ENCODE measurements at regions not wholly inside any gene's neighbourhood (a gene's known extent, or its start where the extent isn't known, plus 50 kb on each side); places are given as distances from the start of the nearest gene placed in this dataset.
"Not testable (repeated sequence)": the region's sequence is repeated elsewhere in the genome, so short reads cannot be mapped to it uniquely, and the experiment has no call there.

DNA sequence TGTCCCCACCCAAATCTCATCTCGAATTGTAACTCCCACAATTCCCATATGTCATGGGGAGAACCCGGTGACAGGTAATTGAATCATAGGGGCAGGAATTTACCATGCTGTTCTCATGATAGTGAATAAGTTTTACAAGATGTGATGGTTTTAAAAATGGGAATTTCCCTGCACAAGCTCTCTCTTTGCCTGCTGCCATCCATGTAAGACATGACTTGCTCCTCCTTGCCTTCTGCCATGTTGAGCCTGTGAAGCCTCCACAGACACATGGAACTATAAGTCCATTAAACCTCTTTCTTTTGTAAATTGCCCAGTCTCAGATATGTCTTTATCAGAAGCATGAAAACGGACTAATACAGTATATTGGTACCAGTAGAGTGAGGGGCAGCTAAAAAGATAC is 546.9 kb downstream of the ZNF385D start:
- H3K4me3 ChIP-seq (ENCODE audit: insufficient read depth, low read depth, low read length, poor library complexity, severe bottlenecking); H3K27ac ChIP-seq (ENCODE audit: insufficient read depth, low read length, poor library complexity, severe bottlenecking): not testable (repeated sequence)

GRCh38 chr3:21195203-21195602 is 555.8 kb downstream of the ZNF385D start:
- H3K9me3 ChIP-seq (ENCODE audit: control insufficient read depth, low read length): no peaks in the 10 kb centered on the region
- H3K27ac ChIP-seq (ENCODE audit: insufficient read depth, low read length, poor library complexity, severe bottlenecking): no peak overlapping the region
- H3K4me1 ChIP-seq (ENCODE audit: control insufficient read depth, insufficient read depth, low read length, poor library complexity, severe bottlenecking): no peaks in the 10 kb centered on the region
- no peak overlapping the region for H3K4me3 ChIP-seq (ENCODE audit: insufficient read depth, low read depth, low read length, poor library complexity, severe bottlenecking)
- H3K27me3 ChIP-seq (replicated peaks; ENCODE audit: control insufficient read depth, insufficient read depth, low read length, poor library complexity, severe bottlenecking): no peaks in the 10 kb centered on the region
- DNase-seq: no peak
- no peaks in the 10 kb centered on the region for H3K36me3 ChIP-seq (ENCODE audit: control insufficient read depth, insufficient read depth, low read length)

More for the DNA sequence above, 546.9 kb downstream of the ZNF385D start:
- not testable (repeated sequence) for H3K4me1 ChIP-seq (ENCODE audit: control insufficient read depth, insufficient read depth, low read length, poor library complexity, severe bottlenecking); H3K36me3 ChIP-seq (ENCODE audit: control insufficient read depth, insufficient read depth, low read length); H3K27me3 ChIP-seq (replicated peaks; ENCODE audit: control insufficient read depth, insufficient read depth, low read length, poor library complexity, severe bottlenecking); DNase-seq; H3K9me3 ChIP-seq (ENCODE audit: control insufficient read depth, low read length)

- not testable (repeated sequence) for H3K4me1 ChIP-seq (ENCODE audit: control insufficient read depth, insufficient read depth, low read length, poor library complexity, severe bottlenecking); H3K9me3 ChIP-seq (ENCODE audit: control insufficient read depth, low read length); H3K36me3 ChIP-seq (ENCODE audit: control insufficient read depth, insufficient read depth, low read length); DNase-seq; H3K27me3 ChIP-seq (replicated peaks; ENCODE audit: control insufficient read depth, insufficient read depth, low read length, poor library complexity, severe bottlenecking); H3K4me3 ChIP-seq (ENCODE audit: insufficient read depth, low read depth, low read length, poor library complexity, severe bottlenecking); H3K27ac ChIP-seq (ENCODE audit: insufficient read depth, low read length, poor library complexity, severe bottlenecking)
Measured at GRCh38 chr3:21194036-21194435, 557.0 kb downstream of the ZNF385D start.

GRCh38 chr3:21188459-21188858 is 562.6 kb downstream of the ZNF385D start:
- Histone ChIP-seq H3K4me3 (ENCODE audit: insufficient read depth, low read depth, low read length, poor library complexity, severe bottlenecking) (no peak overlapping the region), H3K36me3 (ENCODE audit: control insufficient read depth, insufficient read depth, low read length) (no peaks in the 10 kb centered on the region)

GRCh38 chr3:21185816-21186314 is 565.1 kb downstream of the ZNF385D start:
- H3K9me3 ChIP-seq (ENCODE audit: control insufficient read depth, low read length): no peaks in the 10 kb centered on the region
- no peaks in the 10 kb centered on the region for H3K4me1 ChIP-seq (ENCODE audit: control insufficient read depth, insufficient read depth, low read length, poor library complexity, severe bottlenecking)
- no peaks in the 10 kb centered on the region for H3K36me3 ChIP-seq (ENCODE audit: control insufficient read depth, insufficient read depth, low read length)
- H3K27me3 ChIP-seq (replicated peaks; ENCODE audit: control insufficient read depth, insufficient read depth, low read length, poor library complexity, severe bottlenecking): no peaks in the 10 kb centered on the region
- no peak for DNase-seq
- no peak overlapping the region for H3K27ac ChIP-seq (ENCODE audit: insufficient read depth, low read length, poor library complexity, severe bottlenecking)
- no peak overlapping the region for H3K4me3 ChIP-seq (ENCODE audit: insufficient read depth, low read depth, low read length, poor library complexity, severe bottlenecking)

More at GRCh38 chr3:21188459-21188858, 562.6 kb downstream of the ZNF385D start:
- no peaks in the 10 kb centered on the region for H3K4me1 ChIP-seq (ENCODE audit: control insufficient read depth, insufficient read depth, low read length, poor library complexity, severe bottlenecking)
- no peak for DNase-seq
- no peaks in the 10 kb centered on the region for H3K27me3 ChIP-seq (replicated peaks; ENCODE audit: control insufficient read depth, insufficient read depth, low read length, poor library complexity, severe bottlenecking)
- no peak overlapping the region for H3K27ac ChIP-seq (ENCODE audit: insufficient read depth, low read length, poor library complexity, severe bottlenecking)
- H3K9me3 ChIP-seq (ENCODE audit: control insufficient read depth, low read length): no peaks in the 10 kb centered on the region

- H3K4me3 ChIP-seq (ENCODE audit: insufficient read depth, low read depth, low read length, poor library complexity, severe bottlenecking): no peak overlapping the region
- no peaks in the 10 kb centered on the region for H3K4me1 ChIP-seq (ENCODE audit: control insufficient read depth, insufficient read depth, low read length, poor library complexity, severe bottlenecking)
- no peaks in the 10 kb centered on the region for H3K36me3 ChIP-seq (ENCODE audit: control insufficient read depth, insufficient read depth, low read length)
- H3K9me3 ChIP-seq (ENCODE audit: control insufficient read depth, low read length): no peaks in the 10 kb centered on the region
- H3K27ac ChIP-seq (ENCODE audit: insufficient read depth, low read length, poor library complexity, severe bottlenecking): no peak overlapping the region
- no peaks in the 10 kb centered on the region for H3K27me3 ChIP-seq (replicated peaks; ENCODE audit: control insufficient read depth, insufficient read depth, low read length, poor library complexity, severe bottlenecking)
- DNase-seq: no peak
Measured at GRCh38 chr3:21174461-21174860, 576.5 kb downstream of the ZNF385D start.

DNA sequence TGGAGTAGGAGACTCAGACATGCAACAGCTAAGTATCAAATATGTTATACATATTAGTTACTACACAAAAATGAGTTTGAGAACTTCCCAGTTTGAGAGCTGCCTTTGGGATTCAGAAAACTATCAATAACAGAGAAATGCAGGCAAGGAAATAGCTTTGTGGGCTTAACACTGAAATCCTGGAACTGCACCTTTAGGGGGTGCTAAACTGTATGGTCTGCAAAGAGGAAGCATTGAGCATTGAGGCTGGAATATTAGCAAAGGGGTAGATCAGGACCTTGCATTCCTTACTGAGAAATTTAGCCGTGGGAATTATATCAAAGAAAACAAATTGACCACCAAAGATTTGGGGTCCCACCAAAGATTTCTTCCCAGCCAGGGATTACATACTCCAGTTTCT is 580.0 kb downstream of the ZNF385D start:
- Histone ChIP-seq H3K27me3 (replicated peaks; ENCODE audit: control insufficient read depth, insufficient read depth, low read length, poor library complexity, severe bottlenecking) (no peaks in the 10 kb centered on the region), H3K4me1 (ENCODE audit: control insufficient read depth, insufficient read depth, low read length, poor library complexity, severe bottlenecking) (no peaks in the 10 kb centered on the region), H3K9me3 (ENCODE audit: control insufficient read depth, low read length) (no peaks in the 10 kb centered on the region), H3K27ac (ENCODE audit: insufficient read depth, low read length, poor library complexity, severe bottlenecking) (no peak overlapping the region), H3K4me3 (ENCODE audit: insufficient read depth, low read depth, low read length, poor library complexity, severe bottlenecking) (no peak overlapping the region), H3K36me3 (ENCODE audit: control insufficient read depth, insufficient read depth, low read length) (no peaks in the 10 kb centered on the region)
- DNase-seq: no peak

- Histone ChIP-seq H3K9me3 (ENCODE audit: control insufficient read depth, low read length) (no peaks in the 10 kb centered on the region), H3K4me3 (ENCODE audit: insufficient read depth, low read depth, low read length, poor library complexity, severe bottlenecking) (no peak overlapping the region), H3K4me1 (ENCODE audit: control insufficient read depth, insufficient read depth, low read length, poor library complexity, severe bottlenecking) (no peaks in the 10 kb centered on the region), H3K27ac (ENCODE audit: insufficient read depth, low read length, poor library complexity, severe bottlenecking) (no peak overlapping the region), H3K27me3 (replicated peaks; ENCODE audit: control insufficient read depth, insufficient read depth, low read length, poor library complexity, severe bottlenecking) (no peaks in the 10 kb centered on the region), H3K36me3 (ENCODE audit: control insufficient read depth, insufficient read depth, low read length) (no peaks in the 10 kb centered on the region)
- DNase-seq: no peak
Measured at GRCh38 chr3:21169948-21170347, 581.1 kb downstream of the ZNF385D start.

GRCh38 chr3:21168471-21168870 is 582.5 kb downstream of the ZNF385D start:
- no peaks in the 10 kb centered on the region for H3K36me3 ChIP-seq (ENCODE audit: control insufficient read depth, insufficient read depth, low read length)
- no peaks in the 10 kb centered on the region for H3K4me1 ChIP-seq (ENCODE audit: control insufficient read depth, insufficient read depth, low read length, poor library complexity, severe bottlenecking)
- H3K27ac ChIP-seq (ENCODE audit: insufficient read depth, low read length, poor library complexity, severe bottlenecking): no peak overlapping the region
- no peaks in the 10 kb centered on the region for H3K27me3 ChIP-seq (replicated peaks; ENCODE audit: control insufficient read depth, insufficient read depth, low read length, poor library complexity, severe bottlenecking)
- H3K9me3 ChIP-seq (ENCODE audit: control insufficient read depth, low read length): no peaks in the 10 kb centered on the region
- no peak overlapping the region for H3K4me3 ChIP-seq (ENCODE audit: insufficient read depth, low read depth, low read length, poor library complexity, severe bottlenecking)
- no peak for DNase-seq

GRCh38 chr3:21163956-21164355 is 587.1 kb downstream of the ZNF385D start:
- H3K27me3 ChIP-seq (replicated peaks; ENCODE audit: control insufficient read depth, insufficient read depth, low read length, poor library complexity, severe bottlenecking): no peaks in the 10 kb centered on the region
- H3K9me3 ChIP-seq (ENCODE audit: control insufficient read depth, low read length): no peaks in the 10 kb centered on the region
- H3K27ac ChIP-seq (ENCODE audit: insufficient read depth, low read length, poor library complexity, severe bottlenecking): no peak overlapping the region
- DNase-seq: no peak
- H3K4me1 ChIP-seq (ENCODE audit: control insufficient read depth, insufficient read depth, low read length, poor library complexity, severe bottlenecking): no peaks in the 10 kb centered on the region
- H3K4me3 ChIP-seq (ENCODE audit: insufficient read depth, low read depth, low read length, poor library complexity, severe bottlenecking): no peak overlapping the region
- H3K36me3 ChIP-seq (ENCODE audit: control insufficient read depth, insufficient read depth, low read length): no peaks in the 10 kb centered on the region

GRCh38 chr3:21159543-21159906 is 591.5 kb downstream of the ZNF385D start:
- Histone ChIP-seq H3K27ac (ENCODE audit: insufficient read depth, low read length, poor library complexity, severe bottlenecking) (no peak overlapping the region), H3K4me3 (ENCODE audit: insufficient read depth, low read depth, low read length, poor library complexity, severe bottlenecking) (no peak overlapping the region), H3K9me3 (ENCODE audit: control insufficient read depth, low read length) (no peaks in the 10 kb centered on the region), H3K27me3 (replicated peaks; ENCODE audit: control insufficient read depth, insufficient read depth, low read length, poor library complexity, severe bottlenecking) (no peaks in the 10 kb centered on the region), H3K36me3 (ENCODE audit: control insufficient read depth, insufficient read depth, low read length) (no peaks in the 10 kb centered on the region), H3K4me1 (ENCODE audit: control insufficient read depth, insufficient read depth, low read length, poor library complexity, severe bottlenecking) (no peaks in the 10 kb centered on the region)
- no peak for DNase-seq

All from effector memory CD4-positive, alpha-beta T cell (primary cell).